ENCODE measurements at regions not wholly inside any gene's neighbourhood (a gene's known extent, or its start where the extent isn't known, plus 50 kb on each side); places are given as distances from the start of the nearest gene placed in this dataset.
"Not testable (repeated sequence)": the region's sequence is repeated elsewhere in the genome, so short reads cannot be mapped to it uniquely, and the experiment has no call there.

GRCh38 chr16:10325783-10326543 lies 59.9 kb upstream of the ATF7IP2 start:
- no peak for DNase-seq
- H3K4me3 ChIP-seq: no peak overlapping the region
- H3K36me3 ChIP-seq (ENCODE audit: insufficient read depth in 1 of 2, low read depth in 1 of 2): no peaks in the 10 kb centered on the region
- 73% methylated on average over 10 of the region's 10 CpGs for WGBS, 3 donors
- TF ChIP-seq CTCF (IDR thresholded peaks at IDR 0.05): no peak
- no peaks in the 10 kb centered on the region for H3K4me1 ChIP-seq
- intact Hi-C loops (cut with DNase I): no loop called here
- no peak for ATAC-seq
- H3K27me3 ChIP-seq (ENCODE audit: insufficient read depth in 3 of 3, low read length in 2 of 3): no peaks in the 10 kb centered on the region
- no peaks in the 10 kb centered on the region for H3K9me3 ChIP-seq
- H3K27ac ChIP-seq: no peak overlapping the region

GRCh38 chr16:10326647-10327046 lies 59.2 kb upstream of the ATF7IP2 start:
- no peak for DNase-seq
- Histone ChIP-seq H3K4me3 (no peak overlapping the region), H3K27ac (no peak overlapping the region), H3K27me3 (ENCODE audit: insufficient read depth in 3 of 3, low read length in 2 of 3) (no peaks in the 10 kb centered on the region), H3K4me1 (no peaks in the 10 kb centered on the region), H3K36me3 (ENCODE audit: insufficient read depth in 1 of 2, low read depth in 1 of 2) (no peaks in the 10 kb centered on the region), H3K9me3 (no peaks in the 10 kb centered on the region)
- intact Hi-C loops (cut with DNase I): no loop called here
- no peak for ATAC-seq
- WGBS, 3 donors: 81 to 87% (median 84%) methylated on average over 5 of the region's 5 CpGs
- TF ChIP-seq CTCF (IDR thresholded peaks at IDR 0.05): no peak

GRCh38 chr16:10328291-10328690 lies 57.6 kb upstream of the ATF7IP2 start:
- H3K9me3 ChIP-seq; H3K27me3 ChIP-seq (ENCODE audit: insufficient read depth in 3 of 3, low read length in 2 of 3); H3K4me1 ChIP-seq; H3K4me3 ChIP-seq; intact Hi-C loops (cut with DNase I); DNase-seq; ATAC-seq; H3K27ac ChIP-seq; H3K36me3 ChIP-seq (ENCODE audit: insufficient read depth in 1 of 2, low read depth in 1 of 2): not testable (repeated sequence)
- WGBS, 3 donors: 75 to 82% (median 78%) methylated on average over 5 of the region's 5 CpGs

- TF ChIP-seq CTCF (IDR thresholded peaks at IDR 0.05): no peak
- Histone ChIP-seq H3K4me3 (no peak overlapping the region), H3K27me3 (ENCODE audit: insufficient read depth in 3 of 3, low read length in 2 of 3) (no peaks in the 10 kb centered on the region), H3K9me3 (no peaks in the 10 kb centered on the region), H3K27ac (no peak overlapping the region), H3K36me3 (ENCODE audit: insufficient read depth in 1 of 2, low read depth in 1 of 2) (no peaks in the 10 kb centered on the region), H3K4me1 (no peaks in the 10 kb centered on the region)
- ATAC-seq: no peak
- no peak for DNase-seq
- intact Hi-C loops (cut with DNase I): no loop called here
Measured at GRCh38 chr16:10332241-10332640, 53.6 kb upstream of the ATF7IP2 start.

GRCh38 chr16:10332775-10333174 lies 53.1 kb upstream of the ATF7IP2 start:
- Histone ChIP-seq H3K27ac (no peak overlapping the region), H3K4me1 (no peaks in the 10 kb centered on the region), H3K4me3 (no peak overlapping the region), H3K9me3 (no peaks in the 10 kb centered on the region), H3K36me3 (ENCODE audit: insufficient read depth in 1 of 2, low read depth in 1 of 2) (no peaks in the 10 kb centered on the region), H3K27me3 (ENCODE audit: insufficient read depth in 3 of 3, low read length in 2 of 3) (no peaks in the 10 kb centered on the region)
- TF ChIP-seq CTCF (IDR thresholded peaks at IDR 0.05): no peak
- WGBS, 3 donors: 87 to 91% (median 90%) methylated on average over 7 of the region's 7 CpGs
- DNase-seq (no peak), ATAC-seq (no peak)
- intact Hi-C loops (cut with DNase I): no loop called here

Measured in psoas muscle (tissue), 7 donors.